ENCODE measurements at regions not wholly inside any gene's neighbourhood (a gene's known extent, or its start where the extent isn't known, plus 50 kb on each side); places are given as distances from the start of the nearest gene placed in this dataset.

DNA sequence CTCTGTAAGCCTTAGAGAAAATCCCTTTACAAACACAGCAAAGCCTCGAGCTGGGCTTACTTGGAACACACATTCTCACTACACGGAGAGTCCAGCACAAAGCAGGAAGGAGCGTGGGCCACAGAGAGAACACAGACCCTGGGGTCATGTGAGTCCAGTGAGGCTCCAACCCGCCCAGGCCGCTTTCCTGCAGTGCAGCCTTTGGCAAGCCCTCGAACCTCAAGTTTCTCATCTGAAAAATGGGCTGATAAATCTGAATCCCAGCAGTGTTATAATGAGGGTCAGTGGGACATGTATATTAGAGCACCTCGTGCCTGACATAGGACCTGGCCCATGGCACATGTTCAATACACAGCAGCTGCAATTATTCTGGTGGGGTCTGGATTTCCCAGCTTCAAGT lies 305.5 kb upstream of the SULF2 start (continued):
- TF ChIP-seq AR (CRISPR knock-in tag; IDR thresholded peaks at IDR 0.05) (no peak), SP1 (CRISPR knock-in tag; conservative IDR thresholded peaks at IDR 0.05) (no peak), CREB1 (CRISPR knock-in tag; IDR thresholded peaks at IDR 0.05) (no peak)

DNA sequence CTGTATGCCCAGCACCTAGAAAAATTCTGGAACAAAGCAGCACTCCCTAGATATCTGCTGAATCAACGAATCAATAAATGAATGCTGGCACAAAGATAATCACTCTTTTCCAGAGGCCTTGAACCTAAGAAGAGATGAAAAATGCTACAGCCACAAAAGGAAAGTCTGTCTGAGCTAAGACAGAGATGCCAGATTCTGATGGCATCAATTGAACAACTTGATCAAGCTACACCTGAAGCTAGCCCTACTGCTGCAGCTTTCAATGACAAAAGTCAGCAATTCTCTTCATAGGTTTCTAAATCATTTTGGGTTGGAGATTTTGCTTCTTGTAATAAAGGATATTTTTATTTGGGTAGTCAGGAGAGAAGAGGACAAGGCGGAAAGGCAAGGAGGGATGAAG lies 305.0 kb upstream of the SULF2 start:
- Mint-ChIP-seq H3K36me3 (no peaks in the 10 kb centered on the region), H3K9me3 (peaks cover 18% of the 10 kb centered on the region), H3K4me1 (no peaks in the 10 kb centered on the region), H3K27ac (no peak overlapping the region), H3K4me3 (no peak overlapping the region), H3K27me3 (ENCODE audit: low read depth) (peaks cover 3% of the 10 kb centered on the region; the same call in 1 of the 2 replicates)
- ChIA-PET CTCF (no interaction called here), POLR2A (no interaction called here)
- ATAC-seq (no peak), DNase-seq (ENCODE audit: low spot score) (no peak)
- no peak for TF ChIP-seq JAZF1 (CRISPR knock-in tag; IDR thresholded peaks at IDR 0.05)
- TF ChIP-seq ETV6 (CRISPR knock-in tag; IDR thresholded peaks at IDR 0.05): no peak
- TF ChIP-seq, protein P1, sequence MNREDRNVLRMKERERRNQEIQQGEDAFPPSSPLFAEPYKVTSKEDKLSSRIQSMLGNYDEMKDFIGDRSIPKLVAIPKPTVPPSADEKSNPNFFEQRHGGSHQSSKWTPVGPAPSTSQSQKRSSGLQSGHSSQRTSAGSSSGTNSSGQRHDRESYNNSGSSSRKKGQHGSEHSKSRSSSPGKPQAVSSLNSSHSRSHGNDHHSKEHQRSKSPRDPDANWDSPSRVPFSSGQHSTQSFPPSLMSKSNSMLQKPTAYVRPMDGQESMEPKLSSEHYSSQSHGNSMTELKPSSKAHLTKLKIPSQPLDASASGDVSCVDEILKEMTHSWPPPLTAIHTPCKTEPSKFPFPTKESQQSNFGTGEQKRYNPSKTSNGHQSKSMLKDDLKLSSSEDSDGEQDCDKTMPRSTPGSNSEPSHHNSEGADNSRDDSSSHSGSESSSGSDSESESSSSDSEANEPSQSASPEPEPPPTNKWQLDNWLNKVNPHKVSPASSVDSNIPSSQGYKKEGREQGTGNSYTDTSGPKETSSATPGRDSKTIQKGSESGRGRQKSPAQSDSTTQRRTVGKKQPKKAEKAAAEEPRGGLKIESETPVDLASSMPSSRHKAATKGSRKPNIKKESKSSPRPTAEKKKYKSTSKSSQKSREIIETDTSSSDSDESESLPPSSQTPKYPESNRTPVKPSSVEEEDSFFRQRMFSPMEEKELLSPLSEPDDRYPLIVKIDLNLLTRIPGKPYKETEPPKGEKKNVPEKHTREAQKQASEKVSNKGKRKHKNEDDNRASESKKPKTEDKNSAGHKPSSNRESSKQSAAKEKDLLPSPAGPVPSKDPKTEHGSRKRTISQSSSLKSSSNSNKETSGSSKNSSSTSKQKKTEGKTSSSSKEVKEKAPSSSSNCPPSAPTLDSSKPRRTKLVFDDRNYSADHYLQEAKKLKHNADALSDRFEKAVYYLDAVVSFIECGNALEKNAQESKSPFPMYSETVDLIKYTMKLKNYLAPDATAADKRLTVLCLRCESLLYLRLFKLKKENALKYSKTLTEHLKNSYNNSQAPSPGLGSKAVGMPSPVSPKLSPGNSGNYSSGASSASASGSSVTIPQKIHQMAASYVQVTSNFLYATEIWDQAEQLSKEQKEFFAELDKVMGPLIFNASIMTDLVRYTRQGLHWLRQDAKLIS (CRISPR knock-in tag; IDR thresholded peaks at IDR 0.05; ENCODE audit: borderline replicate concordance): no peak
- TF ChIP-seq, protein P2, sequence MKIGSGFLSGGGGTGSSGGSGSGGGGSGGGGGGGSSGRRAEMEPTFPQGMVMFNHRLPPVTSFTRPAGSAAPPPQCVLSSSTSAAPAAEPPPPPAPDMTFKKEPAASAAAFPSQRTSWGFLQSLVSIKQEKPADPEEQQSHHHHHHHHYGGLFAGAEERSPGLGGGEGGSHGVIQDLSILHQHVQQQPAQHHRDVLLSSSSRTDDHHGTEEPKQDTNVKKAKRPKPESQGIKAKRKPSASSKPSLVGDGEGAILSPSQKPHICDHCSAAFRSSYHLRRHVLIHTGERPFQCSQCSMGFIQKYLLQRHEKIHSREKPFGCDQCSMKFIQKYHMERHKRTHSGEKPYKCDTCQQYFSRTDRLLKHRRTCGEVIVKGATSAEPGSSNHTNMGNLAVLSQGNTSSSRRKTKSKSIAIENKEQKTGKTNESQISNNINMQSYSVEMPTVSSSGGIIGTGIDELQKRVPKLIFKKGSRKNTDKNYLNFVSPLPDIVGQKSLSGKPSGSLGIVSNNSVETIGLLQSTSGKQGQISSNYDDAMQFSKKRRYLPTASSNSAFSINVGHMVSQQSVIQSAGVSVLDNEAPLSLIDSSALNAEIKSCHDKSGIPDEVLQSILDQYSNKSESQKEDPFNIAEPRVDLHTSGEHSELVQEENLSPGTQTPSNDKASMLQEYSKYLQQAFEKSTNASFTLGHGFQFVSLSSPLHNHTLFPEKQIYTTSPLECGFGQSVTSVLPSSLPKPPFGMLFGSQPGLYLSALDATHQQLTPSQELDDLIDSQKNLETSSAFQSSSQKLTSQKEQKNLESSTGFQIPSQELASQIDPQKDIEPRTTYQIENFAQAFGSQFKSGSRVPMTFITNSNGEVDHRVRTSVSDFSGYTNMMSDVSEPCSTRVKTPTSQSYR (CRISPR knock-in tag; IDR thresholded peaks at IDR 0.05): no peak
- TF ChIP-seq, protein P3, sequence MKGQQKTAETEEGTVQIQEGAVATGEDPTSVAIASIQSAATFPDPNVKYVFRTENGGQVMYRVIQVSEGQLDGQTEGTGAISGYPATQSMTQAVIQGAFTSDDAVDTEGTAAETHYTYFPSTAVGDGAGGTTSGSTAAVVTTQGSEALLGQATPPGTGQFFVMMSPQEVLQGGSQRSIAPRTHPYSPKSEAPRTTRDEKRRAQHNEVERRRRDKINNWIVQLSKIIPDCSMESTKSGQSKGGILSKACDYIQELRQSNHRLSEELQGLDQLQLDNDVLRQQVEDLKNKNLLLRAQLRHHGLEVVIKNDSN (CRISPR knock-in tag; IDR thresholded peaks at IDR 0.05): no peak
- no peak for TF ChIP-seq NFATC4 (CRISPR knock-in tag; IDR thresholded peaks at IDR 0.05)
- no peak for TF ChIP-seq ESRRA (CRISPR knock-in tag; IDR thresholded peaks at IDR 0.05; ENCODE audit: borderline replicate concordance)
- TF ChIP-seq KAT7 (CRISPR knock-in tag; IDR thresholded peaks at IDR 0.05; ENCODE audit: borderline replicate concordance): no peak
- TF ChIP-seq GABPB1 (CRISPR knock-in tag; IDR thresholded peaks at IDR 0.05): no peak
- TF ChIP-seq, protein P4, sequence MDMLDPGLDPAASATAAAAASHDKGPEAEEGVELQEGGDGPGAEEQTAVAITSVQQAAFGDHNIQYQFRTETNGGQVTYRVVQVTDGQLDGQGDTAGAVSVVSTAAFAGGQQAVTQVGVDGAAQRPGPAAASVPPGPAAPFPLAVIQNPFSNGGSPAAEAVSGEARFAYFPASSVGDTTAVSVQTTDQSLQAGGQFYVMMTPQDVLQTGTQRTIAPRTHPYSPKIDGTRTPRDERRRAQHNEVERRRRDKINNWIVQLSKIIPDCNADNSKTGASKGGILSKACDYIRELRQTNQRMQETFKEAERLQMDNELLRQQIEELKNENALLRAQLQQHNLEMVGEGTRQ (CRISPR knock-in tag; IDR thresholded peaks at IDR 0.05): no peak
- no peak for TF ChIP-seq SMAD4 (CRISPR knock-in tag; IDR thresholded peaks at IDR 0.05)
- no peak for TF ChIP-seq MLX (CRISPR knock-in tag; IDR thresholded peaks at IDR 0.05)
- TF ChIP-seq CDX4 (CRISPR knock-in tag; IDR thresholded peaks at IDR 0.05; ENCODE audit: borderline replicate concordance): no peak
- no peak for TF ChIP-seq SP1 (CRISPR knock-in tag; conservative IDR thresholded peaks at IDR 0.05)
- TF ChIP-seq, protein P5, sequence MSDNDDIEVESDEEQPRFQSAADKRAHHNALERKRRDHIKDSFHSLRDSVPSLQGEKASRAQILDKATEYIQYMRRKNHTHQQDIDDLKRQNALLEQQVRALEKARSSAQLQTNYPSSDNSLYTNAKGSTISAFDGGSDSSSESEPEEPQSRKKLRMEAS (CRISPR knock-in tag; IDR thresholded peaks at IDR 0.05): no peak
- TF ChIP-seq ZNF263 (CRISPR knock-in tag; IDR thresholded peaks at IDR 0.05; ENCODE audit: low read depth): no peak
